ENCODE measurements at regions not wholly inside any gene's neighbourhood (a gene's known extent, or its start where the extent isn't known, plus 50 kb on each side); places are given as distances from the start of the nearest gene placed in this dataset.

GRCh38 chr6:155635416-155635815, 179.8 kb upstream of the NOX3 start:
- POLR2A ChIA-PET, result no interaction called here
- H3K36me3 ChIP-seq (ENCODE audit: control insufficient read depth in 1 of 2, insufficient read depth in 2 of 2, low read length in 2 of 2), result no peaks in the 10 kb centered on the region
- H3K9me2 ChIP-seq (ENCODE audit: insufficient read depth), result no peaks in the 10 kb centered on the region
- ATAC-seq (no peak), DNase-seq (ENCODE audit: low read depth, low spot score) (no peak)
- no peak overlapping the region for H3K4me2 ChIP-seq (ENCODE audit: low read length)
- no peaks in the 10 kb centered on the region for H3K4me1 ChIP-seq (ENCODE audit: control insufficient read depth in 1 of 2, insufficient read depth in 2 of 2, low read length in 2 of 2)
- H2AFZ ChIP-seq (ENCODE audit: low read depth, low read length, poor library complexity, severe bottlenecking), result no peak overlapping the region
- TF ChIP-seq TCF7L2 (IDR thresholded peaks at IDR 0.05; ENCODE audit: borderline replicate concordance, extremely low read depth, insufficient read depth, insufficient read length) (no peak), ELF1 (IDR thresholded peaks at IDR 0.05; ENCODE audit: borderline replicate concordance, low read depth) (no peak), CEBPB (IDR thresholded peaks at IDR 0.05; ENCODE audit: low read depth) (no peak), YY1 (IDR thresholded peaks at IDR 0.05; ENCODE audit: extremely low read depth, insufficient replicate concordance, low read depth, low read length) (no peak), ZFX (IDR thresholded peaks at IDR 0.05) (no peak), RAD21 (IDR thresholded peaks at IDR 0.05; ENCODE audit: low read depth) (no peak), POLR2AphosphoS5 (IDR thresholded peaks at IDR 0.05; ENCODE audit: low read depth, low read length) (no peak), MAX (IDR thresholded peaks at IDR 0.05) (no peak), REST (IDR thresholded peaks at IDR 0.05; ENCODE audit: low read depth) (no peak), EZH2 (IDR thresholded peaks at IDR 0.05) (no peak)
- TF ChIP-seq, protein P1, sequence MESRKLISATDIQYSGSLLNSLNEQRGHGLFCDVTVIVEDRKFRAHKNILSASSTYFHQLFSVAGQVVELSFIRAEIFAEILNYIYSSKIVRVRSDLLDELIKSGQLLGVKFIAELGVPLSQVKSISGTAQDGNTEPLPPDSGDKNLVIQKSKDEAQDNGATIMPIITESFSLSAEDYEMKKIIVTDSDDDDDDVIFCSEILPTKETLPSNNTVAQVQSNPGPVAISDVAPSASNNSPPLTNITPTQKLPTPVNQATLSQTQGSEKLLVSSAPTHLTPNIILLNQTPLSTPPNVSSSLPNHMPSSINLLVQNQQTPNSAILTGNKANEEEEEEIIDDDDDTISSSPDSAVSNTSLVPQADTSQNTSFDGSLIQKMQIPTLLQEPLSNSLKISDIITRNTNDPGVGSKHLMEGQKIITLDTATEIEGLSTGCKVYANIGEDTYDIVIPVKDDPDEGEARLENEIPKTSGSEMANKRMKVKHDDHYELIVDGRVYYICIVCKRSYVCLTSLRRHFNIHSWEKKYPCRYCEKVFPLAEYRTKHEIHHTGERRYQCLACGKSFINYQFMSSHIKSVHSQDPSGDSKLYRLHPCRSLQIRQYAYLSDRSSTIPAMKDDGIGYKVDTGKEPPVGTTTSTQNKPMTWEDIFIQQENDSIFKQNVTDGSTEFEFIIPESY (IDR thresholded peaks at IDR 0.05; ENCODE audit: extremely low read depth, insufficient replicate concordance, low read length), result no peak
- TF ChIP-seq, protein P2, sequence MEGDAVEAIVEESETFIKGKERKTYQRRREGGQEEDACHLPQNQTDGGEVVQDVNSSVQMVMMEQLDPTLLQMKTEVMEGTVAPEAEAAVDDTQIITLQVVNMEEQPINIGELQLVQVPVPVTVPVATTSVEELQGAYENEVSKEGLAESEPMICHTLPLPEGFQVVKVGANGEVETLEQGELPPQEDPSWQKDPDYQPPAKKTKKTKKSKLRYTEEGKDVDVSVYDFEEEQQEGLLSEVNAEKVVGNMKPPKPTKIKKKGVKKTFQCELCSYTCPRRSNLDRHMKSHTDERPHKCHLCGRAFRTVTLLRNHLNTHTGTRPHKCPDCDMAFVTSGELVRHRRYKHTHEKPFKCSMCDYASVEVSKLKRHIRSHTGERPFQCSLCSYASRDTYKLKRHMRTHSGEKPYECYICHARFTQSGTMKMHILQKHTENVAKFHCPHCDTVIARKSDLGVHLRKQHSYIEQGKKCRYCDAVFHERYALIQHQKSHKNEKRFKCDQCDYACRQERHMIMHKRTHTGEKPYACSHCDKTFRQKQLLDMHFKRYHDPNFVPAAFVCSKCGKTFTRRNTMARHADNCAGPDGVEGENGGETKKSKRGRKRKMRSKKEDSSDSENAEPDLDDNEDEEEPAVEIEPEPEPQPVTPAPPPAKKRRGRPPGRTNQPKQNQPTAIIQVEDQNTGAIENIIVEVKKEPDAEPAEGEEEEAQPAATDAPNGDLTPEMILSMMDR (IDR thresholded peaks at IDR 0.05 in 2 of 3, conservative IDR thresholded peaks at IDR 0.05 in 1 of 3; ENCODE audit: borderline replicate concordance in 1 of 3, insufficient read depth in 1 of 3, low read depth in 2 of 3, low read length in 2 of 3), result no peak
- no peaks in the 10 kb centered on the region for H3K79me2 ChIP-seq (ENCODE audit: insufficient read depth, low read length)
- H3K4me3 ChIP-seq (replicated peaks in 1 of 2; ENCODE audit: low read depth in 1 of 2, low read length in 2 of 2), result no peak overlapping the region
- RAD21 ChIA-PET (ENCODE audit: low non-redundant PET in 1 of 2, low total read pairs in 2 of 2, uncharacterized antibody in 2 of 2, unreplicated experiment in 2 of 2), result no interaction called here
- H3K9me3 ChIP-seq (ENCODE audit: control insufficient read depth in 1 of 2, insufficient read depth in 1 of 2, low read depth in 1 of 2, low read length in 2 of 2), result no peaks in the 10 kb centered on the region
- CTCF ChIA-PET, result no interaction called here
- H3K27ac ChIP-seq (ENCODE audit: low read depth, low read length), result no peak overlapping the region
- no peak overlapping the region for H3K9ac ChIP-seq (ENCODE audit: low read length)
- intact Hi-C loops (cut with micrococcal nuclease), result no loop called here
- no peaks in the 10 kb centered on the region for H3K27me3 ChIP-seq (ENCODE audit: insufficient read depth, low read length)
- no peaks in the 10 kb centered on the region for H4K20me1 ChIP-seq (ENCODE audit: insufficient read depth)
- BruUV-seq (replicated peaks), result no TSS peak
